ENCODE measurements at regions not wholly inside any gene's neighbourhood (a gene's known extent, or its start where the extent isn't known, plus 50 kb on each side); places are given as distances from the start of the nearest gene placed in this dataset.
A peak's percentile ranks its signal among the peaks of the same experiment; 100 is the strongest.

DNA sequence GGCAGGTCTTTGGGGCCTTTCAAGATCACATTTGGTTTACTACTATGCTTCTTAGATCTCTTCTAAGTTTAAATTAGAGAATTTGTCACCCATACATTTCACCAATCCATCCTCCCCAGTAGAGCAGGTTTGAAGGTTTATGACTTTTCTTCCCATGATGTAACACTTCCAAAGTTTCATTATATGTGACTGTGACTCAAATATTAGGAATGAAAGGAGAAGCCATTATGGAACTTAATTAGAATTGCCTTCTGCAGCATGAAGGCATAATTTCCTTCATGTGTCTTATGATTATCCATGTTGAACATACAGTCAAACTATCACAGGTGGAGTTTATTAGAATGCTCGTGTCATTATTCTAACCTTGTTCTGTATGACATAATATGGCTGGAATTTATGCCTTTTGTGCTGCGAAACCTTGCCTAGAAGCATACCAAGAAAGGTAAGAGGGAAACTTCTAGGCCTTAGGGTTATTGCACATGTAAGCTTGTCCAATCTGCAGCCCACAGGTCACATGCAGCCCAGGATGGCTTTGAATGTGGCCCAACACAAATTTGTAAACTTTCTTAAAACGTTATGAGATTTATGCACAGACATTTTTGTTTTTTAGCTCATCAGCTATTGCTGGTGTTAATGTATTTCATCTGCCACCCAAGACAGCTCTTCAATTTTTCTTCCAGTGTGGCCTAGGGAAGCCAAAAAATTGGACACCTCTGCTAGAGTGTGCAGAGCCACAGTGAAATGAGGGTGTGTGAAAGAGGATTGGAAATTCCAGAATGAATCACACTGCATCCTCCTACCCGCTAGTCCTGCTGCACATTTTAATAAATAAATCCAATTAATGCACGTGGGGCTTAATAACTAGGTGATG is 133.6 kb downstream of the TMEM26 start:
- DNase-seq (ENCODE audit: low read depth) = peak; percentile 8
- no peak overlapping the region for H3K4me3 ChIP-seq (ENCODE audit: low read depth, low read length)
- TF ChIP-seq, protein P1, sequence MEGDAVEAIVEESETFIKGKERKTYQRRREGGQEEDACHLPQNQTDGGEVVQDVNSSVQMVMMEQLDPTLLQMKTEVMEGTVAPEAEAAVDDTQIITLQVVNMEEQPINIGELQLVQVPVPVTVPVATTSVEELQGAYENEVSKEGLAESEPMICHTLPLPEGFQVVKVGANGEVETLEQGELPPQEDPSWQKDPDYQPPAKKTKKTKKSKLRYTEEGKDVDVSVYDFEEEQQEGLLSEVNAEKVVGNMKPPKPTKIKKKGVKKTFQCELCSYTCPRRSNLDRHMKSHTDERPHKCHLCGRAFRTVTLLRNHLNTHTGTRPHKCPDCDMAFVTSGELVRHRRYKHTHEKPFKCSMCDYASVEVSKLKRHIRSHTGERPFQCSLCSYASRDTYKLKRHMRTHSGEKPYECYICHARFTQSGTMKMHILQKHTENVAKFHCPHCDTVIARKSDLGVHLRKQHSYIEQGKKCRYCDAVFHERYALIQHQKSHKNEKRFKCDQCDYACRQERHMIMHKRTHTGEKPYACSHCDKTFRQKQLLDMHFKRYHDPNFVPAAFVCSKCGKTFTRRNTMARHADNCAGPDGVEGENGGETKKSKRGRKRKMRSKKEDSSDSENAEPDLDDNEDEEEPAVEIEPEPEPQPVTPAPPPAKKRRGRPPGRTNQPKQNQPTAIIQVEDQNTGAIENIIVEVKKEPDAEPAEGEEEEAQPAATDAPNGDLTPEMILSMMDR (IDR thresholded peaks at IDR 0.05; ENCODE audit: insufficient read depth, low read depth, low read length) = no peak

DNA sequence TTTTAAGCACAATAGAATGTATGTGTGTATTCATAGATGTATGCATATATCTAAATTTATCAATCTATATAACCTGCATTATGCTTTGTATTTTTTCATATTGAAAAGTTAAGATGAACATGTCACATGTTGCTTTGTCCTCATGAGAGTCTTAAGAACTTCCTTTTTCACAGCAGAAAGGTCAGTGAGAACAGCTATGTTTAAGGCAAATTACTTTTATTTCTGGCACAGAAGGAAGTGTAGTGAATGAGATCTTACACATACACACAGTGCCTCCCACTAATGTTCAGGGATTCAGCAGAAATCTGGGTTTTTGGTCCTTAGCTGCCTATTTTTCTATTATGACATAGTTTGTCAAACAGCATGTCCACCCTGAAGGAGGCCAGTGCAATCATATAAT is 134.8 kb downstream of the TMEM26 start:
- TF ChIP-seq, protein P1 (IDR thresholded peaks at IDR 0.05; ENCODE audit: insufficient read depth, low read depth, low read length) = no peak
- DNase-seq (ENCODE audit: low read depth) = no peak
- H3K4me3 ChIP-seq (ENCODE audit: low read depth, low read length) = no peak overlapping the region

DNA sequence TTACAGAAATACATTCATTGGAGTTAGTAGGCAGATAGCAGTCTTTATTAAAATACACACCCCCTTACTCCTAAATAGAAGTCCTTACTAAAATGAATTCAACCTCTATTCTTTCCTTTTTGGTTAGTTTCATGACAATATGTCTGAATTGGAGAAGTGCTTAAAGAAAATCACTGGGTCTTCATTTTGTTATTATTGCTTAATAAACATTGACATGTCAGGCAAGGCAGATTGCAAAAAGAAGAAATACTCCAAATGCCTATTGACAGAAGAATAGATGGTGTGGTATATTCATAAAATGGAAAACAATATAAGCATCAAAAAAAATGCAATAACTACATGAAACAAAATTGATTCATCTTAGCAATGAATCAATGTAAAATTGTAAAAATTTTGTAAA is 135.5 kb downstream of the TMEM26 start:
- no peak for DNase-seq (ENCODE audit: low read depth)
- TF ChIP-seq, protein P1 (IDR thresholded peaks at IDR 0.05; ENCODE audit: insufficient read depth, low read depth, low read length) = no peak
- H3K4me3 ChIP-seq (ENCODE audit: low read depth, low read length) = no peak overlapping the region

DNA sequence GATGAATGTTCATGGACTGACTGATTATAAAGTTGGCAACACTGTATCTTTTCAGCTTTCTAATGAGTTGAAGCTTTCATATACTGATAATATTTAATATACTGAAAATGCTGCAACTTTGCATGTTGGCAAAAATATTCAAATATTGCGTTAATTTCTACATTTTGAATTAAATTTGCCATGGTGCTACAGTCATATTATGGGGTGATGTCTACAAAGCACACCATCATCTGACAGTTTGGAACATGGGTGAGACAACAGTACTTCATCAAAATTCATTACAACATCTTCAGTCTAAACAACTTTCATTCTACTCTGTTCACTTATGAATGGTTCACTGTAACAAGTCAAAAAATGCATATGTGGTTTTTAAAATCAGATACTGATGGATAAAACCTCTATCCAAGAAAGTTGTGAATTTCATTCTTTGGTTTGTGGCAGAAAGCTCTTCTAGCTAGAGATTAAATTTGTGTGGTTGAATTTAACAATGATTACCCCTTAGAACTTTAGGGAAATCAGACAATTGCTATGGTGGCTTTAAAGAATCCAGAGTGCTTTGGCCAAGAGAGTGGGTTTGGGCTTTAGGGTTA is 136.4 kb downstream of the TMEM26 start:
- no peak overlapping the region for H3K4me3 ChIP-seq (ENCODE audit: low read depth, low read length)
- no peak for DNase-seq (ENCODE audit: low read depth)
- TF ChIP-seq, protein P1 (IDR thresholded peaks at IDR 0.05; ENCODE audit: insufficient read depth, low read depth, low read length) = no peak

DNA sequence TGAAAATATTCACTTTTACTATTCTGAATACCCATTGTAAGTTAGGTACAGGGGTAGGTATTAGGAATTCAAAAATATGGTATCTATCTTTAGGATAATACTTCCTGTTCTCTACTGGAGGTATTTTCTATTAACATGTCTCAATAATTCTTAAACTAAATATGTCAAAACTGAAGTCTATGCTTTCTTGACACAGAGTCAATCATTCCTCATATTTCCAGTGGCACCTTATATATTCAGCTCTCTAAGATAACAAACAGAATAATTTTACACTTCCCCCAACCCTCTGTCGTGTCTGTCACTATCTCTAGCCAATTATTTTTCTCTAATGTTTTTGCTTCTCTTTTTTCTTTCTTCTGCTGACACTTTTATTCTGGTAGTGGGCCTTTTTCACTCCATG is 138.9 kb downstream of the TMEM26 start:
- no peak for DNase-seq (ENCODE audit: low read depth)
- TF ChIP-seq, protein P1 (IDR thresholded peaks at IDR 0.05; ENCODE audit: insufficient read depth, low read depth, low read length) = no peak

DNA sequence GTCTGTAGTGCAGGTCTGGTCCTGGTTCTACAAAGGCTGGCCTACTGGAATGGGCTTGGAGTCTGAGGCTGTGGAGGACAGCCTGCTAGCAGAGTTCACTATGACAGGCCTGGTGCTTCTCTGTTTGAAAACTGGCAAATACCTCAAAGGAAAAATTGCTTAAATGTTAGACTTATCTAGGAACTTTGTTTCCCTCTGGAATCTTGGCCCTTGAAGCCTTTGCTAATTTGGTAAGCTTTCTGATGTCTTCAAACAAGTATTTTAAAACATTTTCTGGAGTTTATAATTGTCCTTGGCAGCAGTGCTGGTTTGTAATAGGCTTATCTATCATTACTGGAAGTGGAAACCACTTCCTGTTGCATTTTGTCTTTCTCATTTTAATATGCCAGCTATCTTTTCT is 139.7 kb downstream of the TMEM26 start:
- H3K4me3 ChIP-seq (ENCODE audit: low read depth, low read length) = no peak overlapping the region
- DNase-seq (ENCODE audit: low read depth) = peak; percentile 51
- TF ChIP-seq, protein P1 (IDR thresholded peaks at IDR 0.05; ENCODE audit: insufficient read depth, low read depth, low read length) = no peak

More for the DNA sequence above, 138.9 kb downstream of the TMEM26 start:
- H3K4me3 ChIP-seq (ENCODE audit: low read depth, low read length) = no peak overlapping the region

All from fibroblast of villous mesenchyme (primary cell).